Brain microvascular endothelial cell (primary cell): ENCODE measurements at regions not wholly inside any gene's neighbourhood (a gene's known extent, or its start where the extent isn't known, plus 50 kb on each side); places are given as distances from the start of the nearest gene placed in this dataset.

Source experiments
- DNase-seq: peaks from one replicate; pipeline ENCODE4 v3.0.0-alpha.2; 2020
- H3K27ac ChIP-seq: fragments of 250-450 bp; sonication (Bioruptor Pico); 2 replicates; pipeline ENCODE4 v1.5.1; 2020; ENCODE audit warnings: mild to moderate bottlenecking, moderate library complexity
- H3K27me3 ChIP-seq: fragments of 250-450 bp; sonication (Bioruptor Pico); replicated peaks from 2 replicates; pipeline ENCODE4 v1.5.1; 2020; ENCODE audit warnings: mild to moderate bottlenecking
- H3K36me3 ChIP-seq: fragments of 250-450 bp; sonication (Bioruptor Pico); replicated peaks from 2 replicates; pipeline ENCODE4 v1.5.1; 2020; ENCODE audit warnings: mild to moderate bottlenecking
- H3K4me3 ChIP-seq: 2 replicates; pipeline ENCODE4 v1.5.1; 2011; ENCODE audit warnings: low read depth, mild to moderate bottlenecking, control low read depth, low read length, moderate library complexity
- CTCF ChIP-seq: IDR thresholded peaks from 2 replicates; pipeline ENCODE4 v1.5.1; 2011; ENCODE audit warnings: low read depth, mild to moderate bottlenecking, moderate library complexity, low read length, control low read depth, inconsistent platforms; ENCODE audit errors: missing control alignments
- in situ Hi-C: cut with HindIII; loops from 2 replicates; pipeline ENCODE4 v1.10.0; 2017; ENCODE audit warnings: low sequenced_read_pairs, low pct_ligation_motif_present

GRCh38 chr6:165983112-165984072, 184.3 kb downstream of the TBXT start:
- peaks cover 7% of the 10 kb centered on the region for H3K27me3 ChIP-seq
- in situ Hi-C loops = no loop called here

GRCh38 chr6:165978476-165978875, 189.2 kb downstream of the TBXT start:
- H3K27me3 ChIP-seq = no peaks in the 10 kb centered on the region
- in situ Hi-C loops = no loop called here
- DNase-seq = no peak
- no peak for TF ChIP-seq CTCF
- no peaks in the 10 kb centered on the region for H3K36me3 ChIP-seq
- H3K4me3 ChIP-seq = no peak overlapping the region
- no peak overlapping the region for H3K27ac ChIP-seq

More at GRCh38 chr6:165983112-165984072, 184.3 kb downstream of the TBXT start:
- no peak overlapping the region for H3K4me3 ChIP-seq
- no peaks in the 10 kb centered on the region for H3K36me3 ChIP-seq
- TF ChIP-seq CTCF = no peak
- DNase-seq = no peak
- H3K27ac ChIP-seq = no peak overlapping the region

GRCh38 chr6:165976684-165977083, 191.0 kb downstream of the TBXT start:
- H3K36me3 ChIP-seq = no peaks in the 10 kb centered on the region
- DNase-seq = no peak
- no peaks in the 10 kb centered on the region for H3K27me3 ChIP-seq
- in situ Hi-C loops = no loop called here
- no peak overlapping the region for H3K27ac ChIP-seq
- H3K4me3 ChIP-seq = no peak overlapping the region
- no peak for TF ChIP-seq CTCF

GRCh38 chr6:165974817-165975216, 192.8 kb downstream of the TBXT start:
- in situ Hi-C loops = no loop called here
- Histone ChIP-seq H3K27me3 (no peaks in the 10 kb centered on the region), H3K27ac (no peak overlapping the region), H3K4me3 (no peak overlapping the region), H3K36me3 (no peaks in the 10 kb centered on the region)
- no peak for DNase-seq
- no peak for TF ChIP-seq CTCF

GRCh38 chr6:165973473-165973872, 194.2 kb downstream of the TBXT start:
- TF ChIP-seq CTCF = no peak
- Histone ChIP-seq H3K4me3 (no peak overlapping the region), H3K27me3 (no peaks in the 10 kb centered on the region), H3K27ac (no peak overlapping the region), H3K36me3 (no peaks in the 10 kb centered on the region)
- in situ Hi-C loops = no loop called here
- DNase-seq = no peak
